Inflammatory macrophage treated with lipopolysaccharide for 4 hours (primary cell): ENCODE measurements at regions not wholly inside any gene's neighbourhood (a gene's known extent, or its start where the extent isn't known, plus 50 kb on each side); places are given as distances from the start of the nearest gene placed in this dataset.

ENCODE experiments used
- DNase-seq: peaks from one replicate; pipeline ENCODE4 v3.0.0-alpha.2; 2020

DNA sequence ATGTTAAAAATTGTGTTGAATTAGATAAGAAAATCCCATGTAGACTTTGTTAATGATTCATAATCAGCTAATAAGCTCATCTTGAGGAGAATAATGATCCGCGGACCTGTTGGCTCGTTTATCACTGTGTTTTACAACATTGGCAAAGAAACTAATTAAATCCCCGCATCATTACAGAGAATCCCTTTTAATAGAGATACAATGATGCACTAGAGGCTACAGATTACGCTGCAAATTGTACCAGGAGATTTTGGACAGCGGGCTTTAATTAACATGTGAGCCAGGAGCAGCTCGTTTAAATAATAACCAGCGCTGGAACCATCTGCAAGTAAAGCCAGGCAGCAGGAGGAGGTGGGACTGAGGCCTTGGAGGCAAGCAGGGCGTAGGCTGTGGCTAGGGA, 280.3 kb upstream of the POU3F1 start:
- no peak for DNase-seq

GRCh38 chr1:38326135-38326534, 279.5 kb upstream of the POU3F1 start:
- DNase-seq, result no peak

DNA sequence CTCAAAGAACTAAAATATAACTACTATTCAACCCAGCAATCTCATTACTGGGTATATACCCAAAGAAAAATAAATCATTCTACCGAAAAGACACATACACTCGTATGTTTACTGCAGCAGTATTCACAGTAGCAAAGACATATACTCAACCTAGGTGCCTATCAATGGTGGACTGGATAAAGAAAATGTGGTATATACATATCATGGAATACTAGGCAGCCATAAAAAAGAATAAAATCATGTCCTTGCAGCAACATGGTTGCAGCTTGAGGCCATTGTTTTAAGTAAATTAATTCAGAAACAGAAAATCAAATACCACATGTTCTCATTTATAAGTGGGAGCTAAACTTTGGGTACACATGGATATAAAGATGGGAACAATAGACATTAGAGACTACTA, 266.2 kb upstream of the POU3F1 start:
- DNase-seq, result no peak

GRCh38 chr1:38310079-38310478, 263.5 kb upstream of the POU3F1 start:
- DNase-seq, result no peak

DNA sequence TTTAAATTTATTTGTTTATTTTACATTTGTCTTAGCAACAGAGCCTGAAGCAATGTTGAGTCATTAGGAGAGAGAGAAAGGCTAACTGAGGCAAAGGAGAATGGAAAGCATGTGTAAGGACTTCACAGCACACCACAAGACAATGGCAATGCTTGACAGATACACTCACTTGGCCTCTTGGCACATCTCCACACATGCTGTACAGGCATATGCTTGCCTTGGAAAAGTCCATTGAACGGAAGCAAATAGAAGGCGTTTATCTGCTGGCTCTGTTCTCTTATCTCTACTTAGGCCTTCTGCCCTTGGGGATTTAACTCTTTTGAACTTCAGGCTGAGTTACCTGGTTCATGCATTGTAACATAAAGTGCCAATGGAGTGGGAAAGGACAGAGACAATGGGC, 262.2 kb upstream of the POU3F1 start:
- DNase-seq, result no peak

GRCh38 chr1:38305666-38306065, 259.1 kb upstream of the POU3F1 start:
- DNase-seq, result no peak

- DNase-seq, result no peak
These were observed 257.2 kb upstream of the POU3F1 start for GRCh38 chr1:38303843-38304242.

DNA sequence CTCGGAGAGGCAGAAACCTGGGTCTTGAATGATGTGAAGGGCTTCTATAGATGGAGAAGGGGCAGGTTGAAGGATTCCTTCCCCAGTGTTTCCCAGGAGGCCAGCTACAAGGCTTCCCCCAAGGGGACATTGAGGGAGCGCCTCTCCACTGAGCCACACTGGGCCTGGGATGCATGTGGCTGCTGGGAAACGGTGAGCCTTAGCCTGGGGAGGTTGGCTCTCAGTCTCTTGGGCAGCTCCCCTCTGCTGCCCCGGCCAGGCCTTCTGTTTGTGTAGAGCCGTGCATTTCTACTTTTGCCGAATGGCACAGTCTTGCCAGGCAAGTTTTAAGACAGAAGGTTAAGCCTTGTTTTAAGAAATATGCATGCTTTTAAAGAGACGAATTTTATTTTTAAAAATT, 254.4 kb upstream of the POU3F1 start:
- DNase-seq, result no peak

DNA sequence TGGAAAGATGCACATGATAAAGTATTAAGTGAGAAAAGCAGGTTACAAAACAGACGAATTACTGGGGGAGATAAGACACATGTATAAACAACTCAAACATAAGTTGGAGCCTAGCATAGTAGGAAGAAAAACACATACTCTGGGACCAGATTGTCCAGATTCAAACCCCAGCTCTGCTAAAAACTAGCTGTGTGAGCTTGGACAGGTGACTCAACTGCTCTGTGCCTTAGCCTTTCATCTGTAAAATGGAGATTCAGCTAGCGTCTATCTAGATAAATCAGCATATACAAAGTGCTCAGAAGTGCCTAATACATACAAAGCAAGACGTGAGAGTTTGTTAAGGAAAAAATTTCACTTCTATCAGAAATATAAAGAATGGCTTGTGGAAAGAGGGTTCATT, 254.0 kb upstream of the POU3F1 start:
- no peak for DNase-seq

- no peak for DNase-seq
These were observed 251.2 kb upstream of the POU3F1 start for GRCh38 chr1:38297842-38298241.

GRCh38 chr1:38297246-38297645, 250.7 kb upstream of the POU3F1 start:
- DNase-seq, result no peak

GRCh38 chr1:38296047-38296446, 249.5 kb upstream of the POU3F1 start:
- DNase-seq, result no peak

- peak; percentile 20 for DNase-seq
These were observed 247.0 kb upstream of the POU3F1 start for GRCh38 chr1:38293567-38293966.

- no peak for DNase-seq
These were observed 246.4 kb upstream of the POU3F1 start for GRCh38 chr1:38292969-38293368.

DNA sequence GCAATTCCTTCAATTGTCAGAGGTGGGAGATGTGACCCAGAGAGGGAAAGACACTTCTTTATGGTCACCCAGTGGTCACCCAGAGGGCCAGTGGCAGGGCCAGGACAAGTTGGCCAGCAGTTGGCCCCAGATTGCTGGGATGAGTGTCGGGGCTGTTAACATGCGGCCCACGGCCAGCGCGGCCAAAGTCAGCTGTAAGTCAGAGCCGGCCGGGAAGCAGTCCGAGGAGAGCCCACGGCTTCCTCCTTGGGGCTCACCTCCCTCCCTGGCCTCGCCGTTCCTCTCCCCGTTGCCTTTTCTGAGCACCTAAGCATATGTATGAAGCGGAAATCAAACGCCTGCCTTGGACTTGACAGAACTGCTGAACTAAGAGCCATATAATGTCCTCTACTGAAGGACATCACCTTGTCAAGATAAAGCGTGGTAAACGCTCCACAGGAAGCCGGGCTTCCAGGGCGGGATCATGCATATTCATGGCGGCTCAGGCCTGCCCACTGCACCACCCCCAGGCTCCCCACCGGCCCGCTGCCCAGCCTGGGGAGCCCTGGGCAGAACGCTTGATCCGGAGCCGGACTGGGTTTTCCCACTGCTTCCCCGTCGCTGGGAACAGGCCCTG, 245.4 kb upstream of the POU3F1 start:
- DNase-seq, result no peak

- DNase-seq, result no peak
These were observed 244.7 kb upstream of the POU3F1 start for GRCh38 chr1:38291336-38291735.

GRCh38 chr1:38289034-38289433, 242.4 kb upstream of the POU3F1 start:
- no peak for DNase-seq

DNA sequence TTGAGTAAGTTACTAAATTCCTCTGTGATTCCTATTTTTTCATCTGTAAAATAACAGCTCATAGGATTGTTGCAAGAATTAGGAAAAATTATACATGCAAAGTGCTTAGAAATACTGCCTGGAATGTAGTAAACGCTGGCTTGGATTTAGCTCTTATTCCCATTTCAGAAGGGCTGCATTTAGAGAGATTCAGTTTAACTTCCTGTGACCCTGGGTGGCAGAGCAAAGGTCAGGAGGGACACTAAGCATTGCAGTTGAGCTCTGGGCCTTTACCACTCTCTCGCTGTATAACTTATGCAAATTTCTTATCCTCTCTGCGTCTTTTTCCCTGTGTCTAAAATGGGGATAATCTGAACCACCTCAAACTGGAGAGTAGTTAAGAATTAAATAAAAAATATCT, 241.0 kb upstream of the POU3F1 start:
- DNase-seq, result no peak

GRCh38 chr1:38287036-38287435, 240.4 kb upstream of the POU3F1 start:
- no peak for DNase-seq

- no peak for DNase-seq
These were observed 239.4 kb upstream of the POU3F1 start for GRCh38 chr1:38285807-38286530.

DNA sequence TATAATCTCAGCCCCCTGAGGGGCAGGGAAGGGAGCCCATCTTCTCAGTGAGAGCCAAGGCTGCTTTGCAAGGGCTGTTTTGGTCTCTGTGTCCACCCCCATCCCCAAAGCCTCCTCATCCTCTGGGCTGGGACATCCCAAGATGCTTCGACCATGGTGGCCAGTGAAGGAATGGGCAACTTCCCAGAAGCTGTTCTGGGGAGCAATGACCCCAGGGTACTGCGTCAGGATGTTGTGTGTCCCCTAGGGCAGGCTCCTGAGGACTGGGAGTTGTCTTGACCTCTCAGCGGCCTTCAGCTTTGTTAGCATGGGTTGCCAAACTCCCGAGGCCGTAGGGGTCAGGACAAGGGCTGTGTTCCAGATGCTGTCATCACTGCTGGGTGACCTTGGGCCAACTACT, 238.4 kb upstream of the POU3F1 start:
- DNase-seq, result no peak

GRCh38 chr1:38283696-38284470, 237.3 kb upstream of the POU3F1 start:
- no peak for DNase-seq

DNA sequence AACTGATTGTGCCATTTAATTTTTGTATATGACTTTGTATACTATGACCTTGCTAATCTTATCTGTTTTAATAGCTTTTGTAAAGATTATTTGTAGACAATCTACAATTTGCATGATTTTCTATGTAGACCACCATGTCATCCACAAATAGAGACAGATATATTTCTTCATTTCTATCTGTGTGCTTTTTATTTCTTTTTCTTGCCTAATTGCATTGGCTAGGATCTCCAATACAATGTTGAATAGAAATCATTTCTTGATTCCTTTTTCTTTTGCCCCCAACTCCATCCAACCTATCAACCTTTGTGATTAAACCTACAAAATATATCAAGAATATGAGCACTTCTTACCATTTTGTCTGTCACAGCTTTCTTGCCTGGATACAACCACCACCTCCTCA, 232.6 kb upstream of the POU3F1 start:
- DNase-seq, result no peak

DNA sequence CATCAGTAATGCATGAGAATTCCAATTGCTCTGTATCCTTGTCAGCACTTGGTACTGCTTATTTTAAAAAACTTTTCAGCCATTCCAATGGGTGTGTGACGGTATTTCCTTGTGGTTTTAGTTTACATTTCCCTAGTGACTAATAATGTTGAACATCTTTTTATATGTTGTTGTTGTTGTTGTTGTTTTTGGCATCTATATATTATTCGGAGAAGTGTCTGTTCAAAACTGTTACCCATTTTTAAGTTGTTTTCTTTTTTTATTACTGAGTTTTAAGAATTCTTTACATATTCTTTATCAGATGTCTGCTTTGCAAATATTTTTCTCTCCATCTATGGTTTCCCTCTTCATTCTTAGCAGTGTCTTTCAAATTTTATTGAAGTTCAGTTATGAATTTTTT, 231.1 kb upstream of the POU3F1 start:
- DNase-seq, result no peak
